HG03565 (cell line): ENCODE measurements at regions not wholly inside any gene's neighbourhood (a gene's known extent, or its start where the extent isn't known, plus 50 kb on each side); places are given as distances from the start of the nearest gene placed in this dataset.
"Not testable (repeated sequence)": the region's sequence is repeated elsewhere in the genome, so short reads cannot be mapped to it uniquely, and the experiment has no call there.

Source experiments
- ATAC-seq: cut with Tn5 transposase; IDR thresholded peaks from one replicate; pipeline ENCODE4 v1.9.1; 2021; ENCODE audit warnings: mild to moderate bottlenecking, moderate library complexity; ENCODE audit not compliant: unreplicated experiment

- no peak for ATAC-seq
These were observed 181.3 kb upstream of the THBS1 start for GRCh38 chr15:39399600-39399999.

DNA sequence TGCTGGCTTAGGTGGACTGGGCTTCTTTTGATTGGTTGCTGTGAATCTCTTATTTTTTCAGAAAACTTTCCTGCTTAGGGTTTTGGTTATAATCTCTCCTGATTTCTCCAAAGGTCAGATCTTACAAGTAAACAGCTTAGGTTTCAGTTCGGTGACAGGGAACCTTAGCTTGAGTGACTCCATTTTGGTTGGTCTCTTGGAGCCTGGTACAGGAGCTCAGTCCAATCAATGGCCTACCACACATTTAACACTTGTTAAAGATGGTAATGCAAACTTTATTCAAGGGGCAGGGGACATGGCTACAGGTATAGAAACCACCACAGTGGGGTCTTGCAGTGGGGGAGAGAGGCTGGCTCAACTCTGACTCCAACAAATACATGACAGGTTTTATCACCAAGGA is 180.9 kb upstream of the THBS1 start:
- ATAC-seq = no peak

GRCh38 chr15:39400821-39401550 is 179.9 kb upstream of the THBS1 start:
- ATAC-seq = no peak

GRCh38 chr15:39403640-39404117 is 177.2 kb upstream of the THBS1 start:
- no peak for ATAC-seq

DNA sequence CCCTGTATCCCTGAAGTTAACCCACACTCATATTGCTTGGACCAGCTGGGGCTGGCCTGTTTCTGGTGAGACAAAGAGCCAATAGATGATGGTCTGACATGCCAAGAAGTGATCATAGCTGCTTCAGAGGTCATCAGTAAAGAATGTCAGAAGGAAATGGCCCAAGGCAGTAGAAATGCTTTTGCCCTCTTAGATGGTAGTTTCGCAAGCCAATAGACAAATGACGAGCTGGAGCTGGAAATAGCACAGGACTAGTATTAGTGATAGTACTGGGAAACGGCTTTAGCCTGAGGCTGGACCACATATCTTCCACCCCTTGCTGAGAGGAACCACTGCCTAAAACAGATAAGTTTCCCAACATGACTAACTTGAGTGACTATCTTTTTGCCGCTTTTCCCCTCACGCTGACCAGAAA is 176.1 kb upstream of the THBS1 start:
- no peak for ATAC-seq

- peak; percentile 77 for ATAC-seq
These were observed 174.4 kb upstream of the THBS1 start for GRCh38 chr15:39406485-39406884.

DNA sequence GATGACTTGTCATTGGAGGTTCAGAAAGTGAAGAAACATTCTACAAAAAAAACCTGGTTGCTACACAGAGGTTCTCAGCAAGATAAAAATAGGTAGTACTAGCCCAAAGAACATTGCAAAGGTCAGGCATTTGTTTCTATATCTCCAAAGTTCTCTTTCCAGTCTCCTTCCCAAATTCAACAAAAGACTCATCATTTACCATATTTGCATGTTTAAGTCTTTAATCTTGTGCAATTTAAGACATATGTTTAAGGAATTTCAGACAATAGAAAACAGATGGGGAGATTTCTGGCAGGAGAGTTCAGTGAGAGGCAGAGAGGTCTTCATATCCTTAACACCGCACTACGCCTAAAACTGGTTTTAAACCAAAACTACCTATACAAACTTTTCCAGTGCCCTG is 173.8 kb upstream of the THBS1 start:
- ATAC-seq = no peak

GRCh38 chr15:39409876-39410530 is 170.9 kb upstream of the THBS1 start:
- ATAC-seq = no peak

- ATAC-seq = peak; percentile 94
These were observed 169.5 kb upstream of the THBS1 start for GRCh38 chr15:39411102-39411989.

GRCh38 chr15:39413558-39413957 is 167.3 kb upstream of the THBS1 start:
- peak; percentile 44 for ATAC-seq

GRCh38 chr15:39414201-39414600 is 166.7 kb upstream of the THBS1 start:
- no peak for ATAC-seq

- no peak for ATAC-seq
These were observed 165.2 kb upstream of the THBS1 start for GRCh38 chr15:39415634-39416033.

GRCh38 chr15:39416258-39416657 is 164.6 kb upstream of the THBS1 start:
- no peak for ATAC-seq

DNA sequence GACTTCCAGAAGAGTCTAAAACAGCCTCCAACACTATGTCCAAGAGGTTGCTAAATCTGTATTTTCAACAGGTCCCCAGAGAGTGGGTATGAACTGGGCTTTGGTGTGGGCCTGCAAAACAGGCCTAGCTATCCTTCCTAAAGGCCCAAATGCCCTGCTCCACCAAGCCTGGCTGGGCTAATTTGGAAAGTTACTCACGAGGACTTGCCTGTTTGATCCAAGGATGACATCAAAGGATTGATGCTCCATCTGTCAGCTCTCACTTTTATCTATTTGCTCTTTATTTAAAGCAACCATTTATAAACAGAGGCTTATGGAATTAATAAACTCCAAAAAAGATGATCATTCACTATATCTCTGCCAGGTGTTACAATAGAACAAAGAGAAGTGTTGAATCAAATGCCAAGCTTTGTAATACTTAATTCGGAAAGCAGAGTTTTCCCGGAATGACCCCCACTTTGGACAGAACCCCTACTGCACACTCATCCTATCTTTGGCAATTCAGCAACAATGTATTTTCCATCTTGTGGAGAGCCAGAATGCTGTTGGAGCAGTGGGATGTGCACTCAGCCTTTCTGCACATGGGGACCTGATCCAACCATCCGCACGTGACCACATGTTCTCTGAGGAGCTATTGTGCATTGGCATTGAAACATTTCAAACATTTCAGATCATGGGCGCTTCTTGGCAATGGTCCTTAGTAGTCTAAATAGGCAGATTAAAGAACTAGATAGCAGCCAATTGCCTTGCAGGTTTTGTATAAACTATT is 163.3 kb upstream of the THBS1 start:
- ATAC-seq = no peak

DNA sequence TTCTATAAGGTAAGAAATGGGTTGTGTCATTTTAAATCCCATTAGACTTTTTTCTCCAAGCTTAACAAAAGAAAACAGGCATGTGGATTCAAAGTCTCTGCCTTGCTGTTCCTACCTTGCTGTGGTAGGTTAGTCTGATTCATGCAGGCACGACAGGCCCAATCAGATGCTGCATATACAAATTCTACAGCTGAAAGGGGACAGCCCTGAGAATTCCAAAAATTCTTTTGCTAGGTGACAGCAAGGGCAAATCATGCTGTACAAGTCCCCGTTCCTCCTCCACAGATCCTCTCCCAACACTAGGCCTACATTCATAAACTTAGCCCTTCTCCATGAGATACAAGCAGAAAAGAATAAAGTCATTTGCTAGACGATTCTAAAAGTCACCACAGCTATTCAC is 161.2 kb upstream of the THBS1 start:
- ATAC-seq = no peak

GRCh38 chr15:39420123-39420852 is 160.6 kb upstream of the THBS1 start:
- ATAC-seq = not testable (repeated sequence)

DNA sequence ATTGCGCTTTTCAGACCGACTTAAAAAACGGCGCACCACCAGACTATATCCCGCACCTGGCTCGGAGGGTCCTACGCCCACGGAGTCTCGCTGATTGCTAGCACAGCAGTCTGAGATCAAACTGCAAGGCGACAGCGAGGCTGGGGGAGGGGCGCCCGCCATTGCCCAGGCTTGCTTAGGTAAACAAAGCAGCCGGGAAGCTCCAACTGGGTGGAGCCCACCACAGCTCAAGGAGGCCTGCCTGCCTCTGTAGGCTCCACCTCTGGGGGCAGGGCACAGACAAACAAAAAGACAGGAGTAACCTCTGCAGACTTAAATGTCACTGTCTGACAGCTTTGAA is 160.1 kb upstream of the THBS1 start:
- not testable (repeated sequence) for ATAC-seq

DNA sequence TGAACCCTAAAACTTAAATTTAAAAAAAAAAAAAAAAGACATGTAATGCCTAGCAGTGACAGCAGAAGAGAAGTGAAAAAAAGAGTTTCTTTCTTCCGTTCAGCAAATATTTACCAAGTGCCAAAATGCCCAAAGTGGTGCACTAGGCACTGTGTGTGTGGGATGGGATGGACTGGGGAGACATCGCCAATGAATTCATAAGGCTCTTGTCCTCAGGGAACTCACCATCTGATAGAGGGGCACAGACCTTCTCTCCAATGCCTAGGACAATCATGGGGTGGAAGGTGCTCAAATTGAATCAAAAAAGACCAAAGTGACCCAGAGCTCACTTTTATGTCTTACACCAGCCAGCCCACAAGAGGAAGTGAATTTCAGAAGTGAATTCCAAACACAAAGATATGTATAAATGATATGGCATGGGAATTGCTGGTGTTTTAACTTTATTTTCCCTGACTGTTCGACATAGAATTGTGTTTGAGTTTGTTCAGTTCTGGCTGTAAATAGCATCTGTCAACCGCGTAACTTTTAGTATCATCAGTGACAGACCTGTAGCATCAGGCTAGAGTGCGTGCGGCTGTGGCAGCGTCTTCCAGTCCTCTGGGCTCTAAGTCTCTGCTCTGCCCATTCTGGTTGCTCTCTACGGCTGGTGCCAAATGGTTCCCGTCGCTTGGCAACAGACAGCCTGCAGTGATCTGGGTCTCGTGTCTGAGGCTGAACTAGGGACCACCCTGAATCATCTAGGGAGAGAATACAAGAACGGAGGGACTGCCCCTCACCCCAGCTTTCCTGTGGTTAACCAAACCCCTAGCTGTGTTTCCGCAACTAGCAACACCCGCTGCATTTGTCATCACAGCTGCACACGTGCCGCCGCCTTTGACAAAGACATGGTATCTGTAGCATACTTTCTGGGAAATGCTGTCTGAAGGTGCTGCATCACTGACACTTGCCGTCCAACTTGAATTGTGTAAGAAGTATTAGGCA is 154.0 kb upstream of the THBS1 start:
- peak; percentile 86 for ATAC-seq

DNA sequence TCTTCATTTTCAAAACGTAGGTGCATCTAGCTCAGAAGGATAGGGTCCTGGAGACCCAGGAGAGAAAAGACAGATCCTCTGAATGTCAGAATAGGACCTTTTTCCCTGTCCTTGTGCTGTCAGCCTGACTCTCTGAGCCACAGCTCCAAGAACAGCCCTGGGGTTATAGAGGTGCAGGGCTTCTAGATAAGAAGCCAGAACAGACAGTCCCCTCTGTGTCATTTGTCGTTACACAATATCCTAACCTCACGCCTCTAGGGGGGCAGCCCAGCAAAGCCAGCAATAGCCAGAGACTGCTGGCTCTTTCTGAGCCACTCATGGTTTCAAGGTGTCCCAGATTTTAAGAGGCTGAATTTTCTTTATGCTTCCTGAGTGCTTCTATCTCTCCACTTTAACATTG is 153.2 kb upstream of the THBS1 start:
- no peak for ATAC-seq
